ENCODE measurements at regions not wholly inside any gene's neighbourhood (a gene's known extent, or its start where the extent isn't known, plus 50 kb on each side); places are given as distances from the start of the nearest gene placed in this dataset.

DNA sequence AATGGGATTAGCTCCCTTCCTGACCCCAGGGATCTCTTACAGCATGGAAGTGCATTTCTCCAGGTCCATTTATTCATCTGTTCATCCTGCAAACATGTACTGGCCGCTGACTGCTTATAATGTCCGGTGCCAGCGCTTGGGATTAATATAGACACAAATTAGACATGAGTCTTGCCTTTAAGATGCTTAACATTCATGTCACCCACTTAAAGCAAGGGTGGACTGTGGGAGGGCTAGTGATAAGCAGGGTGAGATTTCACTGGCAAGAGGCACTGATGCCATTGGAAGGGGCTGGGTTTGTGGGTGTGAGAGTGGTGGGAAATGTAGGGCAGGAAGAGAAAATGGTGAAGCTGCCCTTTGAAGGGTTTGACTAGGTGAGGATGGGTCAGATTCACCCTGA lies 92.2 kb upstream of the MPHOSPH6 start:
- TF ChIP-seq, protein P1, sequence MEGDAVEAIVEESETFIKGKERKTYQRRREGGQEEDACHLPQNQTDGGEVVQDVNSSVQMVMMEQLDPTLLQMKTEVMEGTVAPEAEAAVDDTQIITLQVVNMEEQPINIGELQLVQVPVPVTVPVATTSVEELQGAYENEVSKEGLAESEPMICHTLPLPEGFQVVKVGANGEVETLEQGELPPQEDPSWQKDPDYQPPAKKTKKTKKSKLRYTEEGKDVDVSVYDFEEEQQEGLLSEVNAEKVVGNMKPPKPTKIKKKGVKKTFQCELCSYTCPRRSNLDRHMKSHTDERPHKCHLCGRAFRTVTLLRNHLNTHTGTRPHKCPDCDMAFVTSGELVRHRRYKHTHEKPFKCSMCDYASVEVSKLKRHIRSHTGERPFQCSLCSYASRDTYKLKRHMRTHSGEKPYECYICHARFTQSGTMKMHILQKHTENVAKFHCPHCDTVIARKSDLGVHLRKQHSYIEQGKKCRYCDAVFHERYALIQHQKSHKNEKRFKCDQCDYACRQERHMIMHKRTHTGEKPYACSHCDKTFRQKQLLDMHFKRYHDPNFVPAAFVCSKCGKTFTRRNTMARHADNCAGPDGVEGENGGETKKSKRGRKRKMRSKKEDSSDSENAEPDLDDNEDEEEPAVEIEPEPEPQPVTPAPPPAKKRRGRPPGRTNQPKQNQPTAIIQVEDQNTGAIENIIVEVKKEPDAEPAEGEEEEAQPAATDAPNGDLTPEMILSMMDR (IDR thresholded peaks at IDR 0.05) = no peak
- no peak for TF ChIP-seq POLR2A (IDR thresholded peaks at IDR 0.05)
- no peak for TF ChIP-seq POLR2AphosphoS5 (IDR thresholded peaks at IDR 0.05)
- no peak for TF ChIP-seq EP300 (IDR thresholded peaks at IDR 0.05)

All from upper lobe of left lung (tissue), 4 donors.